ENCODE measurements at regions not wholly inside any gene's neighbourhood (a gene's known extent, or its start where the extent isn't known, plus 50 kb on each side); places are given as distances from the start of the nearest gene placed in this dataset.

DNA sequence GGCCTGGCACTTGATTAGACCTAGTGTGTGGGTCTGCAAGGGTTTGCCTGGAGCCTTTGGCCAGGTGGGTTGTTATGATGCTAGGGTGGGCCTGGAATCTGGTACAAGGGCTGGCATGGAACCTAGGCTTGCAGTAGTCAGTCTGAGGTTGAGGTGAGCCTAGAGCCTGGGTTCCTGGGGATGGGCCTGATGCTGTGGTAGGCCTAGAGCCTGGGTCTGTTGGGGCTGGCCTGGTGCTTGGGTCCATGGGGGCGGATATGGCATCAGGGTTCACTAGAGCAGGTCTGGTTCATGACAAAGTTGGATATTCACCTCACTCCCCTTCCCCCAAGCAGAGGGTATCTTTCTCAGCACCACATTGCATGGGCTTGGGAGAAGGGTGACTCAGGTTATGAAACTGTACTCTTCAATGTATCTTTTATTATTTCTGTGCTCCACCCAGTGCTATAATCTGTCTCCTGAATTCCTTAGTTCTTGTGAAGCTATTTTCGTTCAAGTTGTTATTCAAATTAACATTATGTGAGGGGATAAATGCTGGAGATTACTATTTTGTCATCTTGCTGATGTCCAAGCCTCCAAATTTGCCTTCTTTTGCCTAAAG is 274.4 kb downstream of the NFKBIZ start:
- no peak for DNase-seq

DNA sequence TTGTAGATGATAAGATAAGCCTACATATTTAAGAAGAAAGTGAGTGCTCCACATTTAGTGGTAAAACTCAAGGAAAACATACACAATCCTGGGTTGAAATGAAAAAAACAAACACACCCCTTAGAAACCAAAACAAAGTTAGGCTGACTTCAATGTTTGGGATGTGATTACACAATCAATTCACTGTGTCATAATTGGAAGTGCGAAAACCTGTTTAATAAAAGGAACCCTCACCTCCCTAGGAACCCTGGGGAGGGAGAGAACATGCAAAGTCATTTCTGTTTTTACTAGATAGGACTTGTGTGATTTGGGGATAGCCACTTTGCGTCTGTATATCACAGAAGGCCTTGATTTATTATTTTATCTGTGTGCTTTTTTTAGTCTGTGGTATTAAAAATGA is 275.0 kb downstream of the NFKBIZ start:
- DNase-seq, result no peak

DNA sequence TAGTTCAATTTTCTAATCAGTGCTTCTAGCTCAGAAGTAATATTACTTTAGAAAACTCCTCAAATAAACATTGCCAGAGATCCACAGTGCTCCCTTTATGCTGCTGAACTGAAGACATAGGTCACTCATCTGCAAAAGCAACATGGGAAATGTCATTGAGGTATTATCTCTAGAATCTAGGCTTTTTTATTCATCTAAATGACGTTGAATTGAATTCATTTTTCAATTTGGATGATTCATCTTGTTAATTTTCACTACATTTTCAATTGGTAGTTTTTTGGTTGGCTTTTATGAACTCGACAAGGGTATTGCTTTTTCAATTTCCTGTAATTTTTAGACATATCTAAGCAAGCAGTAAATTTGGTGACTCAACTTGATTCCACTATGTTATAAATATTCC is 275.4 kb downstream of the NFKBIZ start:
- DNase-seq, result no peak

DNA sequence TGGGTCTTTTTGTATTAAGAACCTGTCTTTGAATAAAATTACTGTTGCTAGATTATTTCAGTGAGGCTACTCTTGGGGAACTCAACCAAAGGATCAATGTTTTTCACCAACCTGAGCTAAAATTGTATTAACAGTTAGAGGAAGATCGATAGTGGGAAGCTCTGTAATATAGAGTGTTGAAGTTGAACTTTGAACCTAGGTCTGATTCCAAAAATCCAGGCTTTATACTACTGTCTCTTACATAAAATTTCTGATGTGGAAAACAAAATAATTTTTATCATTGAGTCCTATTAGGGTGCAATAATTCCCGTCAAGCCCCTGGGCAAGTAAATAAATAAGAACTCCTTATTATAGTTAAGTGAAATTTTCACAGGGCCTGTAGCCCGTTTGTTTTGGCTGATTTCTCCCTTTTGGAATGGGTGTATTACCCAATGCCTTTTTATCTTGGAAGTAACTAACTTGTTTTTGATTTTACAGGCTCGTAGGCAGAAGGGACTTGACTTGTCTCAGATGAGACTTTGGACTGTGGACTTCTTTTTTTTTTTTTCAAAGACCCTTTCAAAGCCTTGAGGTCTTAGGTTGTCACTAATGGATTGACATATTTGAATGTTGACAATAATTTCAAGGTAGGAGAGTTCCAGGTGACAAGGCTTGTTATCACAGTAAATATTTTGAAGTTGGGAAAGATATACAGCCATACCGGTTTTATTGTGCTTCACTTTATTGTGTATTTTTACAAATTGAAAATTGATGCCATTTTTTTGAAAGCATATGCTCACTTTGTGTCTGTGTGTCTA is 276.1 kb downstream of the NFKBIZ start:
- DNase-seq, result no peak

DNA sequence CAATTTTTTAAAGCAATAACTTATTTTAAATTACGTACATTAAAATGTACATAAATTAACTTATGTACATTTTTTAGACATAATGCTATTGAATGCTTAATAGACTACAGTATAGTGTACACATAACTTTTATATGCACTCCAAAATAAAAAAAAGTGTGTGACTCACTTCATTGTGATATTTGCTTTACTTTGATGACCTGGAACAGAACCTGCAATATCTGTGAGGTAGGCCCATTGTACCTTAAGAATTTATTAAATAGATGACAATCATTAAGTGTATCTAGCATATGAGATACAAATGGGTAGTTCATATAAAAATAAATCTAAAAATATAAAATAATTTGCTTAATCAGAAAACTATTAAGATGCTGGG is 276.7 kb downstream of the NFKBIZ start:
- DNase-seq, result no peak

DNA sequence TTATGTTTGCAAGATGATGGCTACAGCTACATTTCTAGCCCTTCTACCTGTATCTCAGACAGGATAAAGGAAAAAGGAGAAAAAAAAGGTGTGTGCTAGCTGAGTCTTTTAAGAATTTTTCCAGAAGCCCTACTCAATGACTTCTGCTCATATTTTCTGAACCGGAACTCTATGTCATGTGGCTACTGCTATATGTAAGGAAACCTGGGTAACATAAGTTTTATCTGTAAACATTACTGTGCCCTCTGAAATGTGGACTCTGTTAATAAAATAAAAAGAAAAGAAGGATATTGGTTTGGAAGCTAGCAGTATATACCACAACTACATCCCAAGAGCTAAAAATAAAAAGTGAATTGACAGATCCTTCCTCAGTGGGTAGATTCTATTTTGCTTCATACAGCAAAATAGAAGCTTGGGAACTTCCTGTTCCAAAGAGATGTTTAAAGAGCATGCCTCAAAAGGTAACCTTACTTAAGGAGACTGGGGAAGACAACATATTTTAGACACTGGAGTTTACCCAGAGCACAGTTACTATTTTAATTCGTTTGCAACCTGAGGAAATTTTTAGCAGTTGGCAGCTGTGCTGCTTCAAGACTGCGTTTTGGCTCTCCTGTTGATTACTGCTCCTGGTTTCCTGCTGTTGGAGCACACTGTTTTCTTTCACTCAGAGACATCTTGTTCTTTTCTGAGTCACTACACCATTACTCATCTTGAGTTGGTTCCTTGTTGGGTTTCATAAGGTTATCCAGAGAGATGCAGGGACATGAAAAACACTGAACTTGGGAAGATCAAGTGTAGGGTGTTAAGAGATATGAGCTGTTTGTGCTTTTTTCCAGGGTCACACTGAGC is 280.7 kb downstream of the NFKBIZ start:
- no peak for DNase-seq

DNA sequence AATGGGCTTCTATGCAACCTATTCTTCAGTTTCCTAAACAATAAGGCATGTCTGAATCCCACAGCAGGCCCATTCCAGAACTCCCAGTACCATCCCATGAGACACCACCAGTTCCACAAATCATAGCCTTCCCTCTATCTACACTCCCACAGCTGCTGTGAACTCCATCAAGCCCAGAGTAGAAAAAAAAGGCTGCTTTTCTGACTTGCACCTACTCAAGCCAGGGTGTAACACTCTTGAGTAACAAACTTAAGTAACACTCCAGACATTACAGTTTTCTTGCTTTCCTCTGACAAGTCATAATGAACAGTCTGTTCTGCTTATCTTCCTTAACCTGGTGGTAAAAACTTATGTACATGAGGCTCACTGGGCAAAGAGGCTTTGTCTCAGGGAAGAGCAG is 283.1 kb downstream of the NFKBIZ start:
- no peak for DNase-seq

DNA sequence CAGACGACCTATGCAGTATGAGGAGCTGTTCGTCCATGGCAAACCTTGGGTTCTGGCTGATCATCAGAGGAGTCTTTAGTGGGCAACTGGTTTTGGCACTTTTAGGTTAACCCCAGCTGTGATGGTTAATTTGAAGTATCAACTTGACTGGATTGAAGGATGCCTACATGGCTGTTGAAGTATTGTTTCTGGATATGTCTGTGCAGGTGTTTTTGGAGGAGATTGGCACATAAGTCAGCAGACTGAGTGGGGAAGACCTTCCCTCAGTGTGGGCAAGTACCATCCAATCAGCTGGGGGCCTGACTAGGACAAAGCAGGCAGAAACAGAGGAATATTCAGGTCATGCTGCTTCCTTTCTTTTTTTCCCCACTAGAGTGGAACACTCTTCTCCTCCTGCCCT is 284.1 kb downstream of the NFKBIZ start:
- DNase-seq, result no peak

DNA sequence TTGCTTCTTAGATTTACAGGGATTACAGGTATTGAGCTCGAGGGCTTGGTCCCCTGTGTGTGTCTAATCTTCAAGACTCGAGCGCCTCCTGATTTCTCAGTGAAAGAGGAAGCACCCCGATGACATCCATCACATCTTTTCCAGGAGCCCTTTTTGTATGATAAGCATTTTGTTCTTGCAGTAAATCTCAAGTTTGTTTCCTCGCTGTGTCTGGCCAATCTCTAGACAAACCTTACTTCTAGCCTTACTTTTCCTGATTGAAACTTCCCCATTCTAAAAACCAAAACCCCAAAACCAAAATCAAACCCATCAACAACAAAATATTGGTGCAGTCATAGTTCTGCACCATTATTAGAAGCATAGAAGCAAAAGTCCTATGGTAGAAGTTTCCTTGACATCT is 286.0 kb downstream of the NFKBIZ start:
- DNase-seq, result no peak

DNA sequence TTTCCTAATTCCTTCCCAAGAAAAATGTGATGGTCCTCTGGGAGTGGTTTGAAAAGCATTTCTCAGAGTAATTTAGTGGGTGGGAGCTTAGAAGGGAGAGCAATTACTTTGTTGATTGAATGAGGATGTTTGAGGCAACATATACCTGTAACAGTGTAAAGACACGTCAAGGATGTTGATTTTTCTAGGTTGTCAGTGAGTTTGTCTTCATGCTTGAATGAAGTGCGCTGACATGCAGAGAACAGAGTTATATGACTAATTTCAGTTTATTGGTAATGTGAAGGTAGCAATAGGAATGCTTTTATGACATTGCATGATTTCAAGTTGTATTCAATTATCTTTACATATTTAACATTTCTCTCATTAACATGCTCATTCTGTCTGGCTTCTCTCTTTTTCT is 286.9 kb downstream of the NFKBIZ start:
- DNase-seq, result no peak

DNA sequence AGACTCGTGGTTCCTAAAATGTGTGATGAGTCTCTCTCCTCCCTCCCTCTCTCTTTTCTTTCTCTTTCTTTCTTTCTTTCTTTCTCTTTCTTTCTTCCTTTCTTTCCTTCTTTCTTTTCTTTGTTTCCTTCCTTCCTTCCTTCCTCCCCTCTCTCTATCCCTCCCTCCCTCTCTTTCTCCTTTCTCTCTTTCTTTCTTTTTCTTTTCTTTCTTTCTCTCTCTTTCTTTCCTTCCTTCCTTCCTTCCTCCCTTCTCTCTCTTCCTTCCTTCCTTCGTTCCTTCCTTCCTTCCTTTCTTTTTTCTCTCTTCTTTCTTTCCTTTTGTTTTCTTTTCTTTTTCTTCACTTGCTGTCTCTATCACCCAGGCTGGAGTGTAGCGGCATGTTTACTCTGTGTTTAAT is 290.8 kb downstream of the NFKBIZ start:
- DNase-seq, result no peak

DNA sequence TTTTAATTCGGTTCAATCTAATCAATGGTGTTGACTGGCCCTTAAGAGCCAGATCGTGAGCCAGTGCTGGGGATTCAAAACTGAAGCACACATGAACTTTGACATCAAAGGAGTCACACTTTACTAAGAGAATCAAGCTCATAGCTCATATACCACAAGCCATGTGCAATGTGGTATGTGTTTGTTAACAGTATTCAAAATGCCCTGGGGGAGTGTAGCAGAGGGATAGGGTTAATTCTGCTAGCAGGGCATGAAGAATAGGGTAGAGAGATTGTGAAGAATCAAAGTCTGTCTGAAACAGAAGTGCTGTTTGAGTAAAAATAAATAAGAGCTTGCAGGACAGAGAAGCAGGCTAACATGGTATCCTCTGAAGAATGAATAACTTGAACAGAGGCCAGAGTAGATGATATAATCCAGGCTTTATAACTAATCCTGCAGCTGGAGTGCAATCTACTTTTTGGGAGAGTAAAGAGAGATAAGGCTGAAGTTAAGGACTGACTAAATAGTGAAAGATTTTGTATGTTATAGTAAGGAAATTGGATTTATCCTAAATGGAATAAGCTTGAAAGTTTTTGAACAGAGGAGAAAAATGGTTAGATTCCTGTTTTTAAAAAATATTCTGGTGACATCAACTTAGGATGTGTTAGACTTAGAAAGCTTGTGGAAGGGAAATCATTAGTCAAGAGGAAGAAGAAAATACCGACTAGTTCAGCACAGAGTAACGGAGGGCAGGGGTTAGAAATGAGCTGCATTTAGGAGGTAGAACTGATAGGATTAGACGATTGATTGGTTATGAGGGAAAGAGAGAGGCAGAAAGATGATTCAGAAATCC is 292.0 kb downstream of the NFKBIZ start:
- DNase-seq, result no peak

DNA sequence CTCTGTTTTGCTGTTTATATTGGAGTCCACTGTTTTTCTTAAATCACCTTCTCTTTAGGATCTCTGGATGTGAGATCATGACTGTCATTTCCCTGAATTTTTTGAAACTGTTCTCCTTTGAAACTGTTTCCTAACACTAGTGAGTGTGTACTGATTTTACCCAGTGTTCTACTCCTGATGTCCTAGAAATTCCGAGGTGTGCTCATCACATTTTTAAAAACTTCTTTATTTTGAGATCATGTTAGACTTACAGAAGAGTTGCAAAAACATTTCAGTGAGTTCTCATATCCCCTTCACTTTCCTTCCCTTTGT is 292.6 kb downstream of the NFKBIZ start:
- DNase-seq, result no peak

DNA sequence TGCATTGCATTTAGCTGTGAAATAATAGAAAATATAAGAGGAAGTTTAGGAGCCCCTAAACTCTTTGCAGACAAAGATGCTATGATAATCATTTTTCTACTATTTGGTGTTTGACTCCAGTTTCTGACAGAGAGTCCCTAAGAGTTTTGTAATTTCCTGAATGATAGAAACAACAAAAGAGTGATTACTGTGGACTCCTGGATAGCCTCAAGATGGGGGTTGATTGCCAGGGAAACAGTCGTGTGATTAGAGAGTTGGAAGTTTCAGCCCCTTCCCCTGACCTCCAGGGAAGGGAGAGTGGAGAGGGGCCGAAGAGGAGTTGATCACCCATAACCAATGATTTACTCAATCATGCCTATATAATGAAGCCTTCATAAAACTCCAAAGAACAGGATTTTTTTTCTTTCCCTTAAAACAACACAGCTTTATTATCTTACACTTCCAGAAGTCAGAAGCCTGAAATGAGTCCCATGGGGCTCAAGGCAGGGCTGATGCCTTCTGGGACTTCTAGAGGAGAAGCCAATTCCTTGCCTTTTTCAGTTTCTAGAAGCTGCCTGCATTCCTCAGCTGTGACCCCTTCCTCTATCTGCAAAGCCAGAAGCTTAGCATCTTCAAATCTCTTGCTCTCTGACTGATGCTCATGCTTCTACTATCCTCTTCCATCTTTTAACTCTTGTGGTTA is 292.3 kb upstream of the ZPLD1 start:
- DNase-seq, result no peak

DNA sequence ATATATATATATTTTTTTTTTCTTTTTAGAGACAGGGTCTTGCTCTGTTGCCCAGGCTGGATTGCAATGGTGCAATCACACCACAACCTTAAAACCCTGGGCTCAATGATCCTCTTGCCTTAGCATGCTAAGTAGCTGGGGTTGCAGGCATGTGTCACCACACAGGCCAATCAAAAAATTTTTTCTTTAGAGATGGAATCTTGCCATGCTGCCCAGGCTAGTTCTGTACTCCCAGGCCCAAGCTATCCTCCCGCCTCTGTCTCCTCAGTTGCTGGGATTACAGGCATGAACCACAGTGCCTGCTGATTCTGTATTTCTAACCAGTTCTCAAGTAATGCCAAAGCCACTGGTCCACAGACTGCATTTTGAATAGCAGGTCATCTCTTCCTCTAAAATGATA is 291.3 kb upstream of the ZPLD1 start:
- no peak for DNase-seq

DNA sequence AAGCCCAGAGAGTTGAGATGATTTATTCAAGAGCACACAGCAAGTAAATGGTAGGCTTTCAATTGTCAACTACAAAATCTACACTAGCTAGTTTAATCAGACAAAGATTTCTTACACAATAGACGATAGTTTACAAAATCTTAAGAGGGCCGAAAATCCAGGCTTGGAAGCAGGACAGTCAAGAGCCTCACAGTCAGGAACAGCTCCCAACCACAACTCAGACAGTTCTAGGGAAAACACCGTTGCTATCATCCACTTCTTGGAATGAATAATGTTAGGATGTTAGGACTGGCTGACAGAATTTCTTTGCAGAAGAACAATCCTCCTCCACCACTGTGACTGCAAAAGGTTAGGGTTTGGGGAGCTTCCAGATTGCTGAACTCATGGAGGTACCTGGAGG is 290.8 kb upstream of the ZPLD1 start:
- DNase-seq, result no peak

DNA sequence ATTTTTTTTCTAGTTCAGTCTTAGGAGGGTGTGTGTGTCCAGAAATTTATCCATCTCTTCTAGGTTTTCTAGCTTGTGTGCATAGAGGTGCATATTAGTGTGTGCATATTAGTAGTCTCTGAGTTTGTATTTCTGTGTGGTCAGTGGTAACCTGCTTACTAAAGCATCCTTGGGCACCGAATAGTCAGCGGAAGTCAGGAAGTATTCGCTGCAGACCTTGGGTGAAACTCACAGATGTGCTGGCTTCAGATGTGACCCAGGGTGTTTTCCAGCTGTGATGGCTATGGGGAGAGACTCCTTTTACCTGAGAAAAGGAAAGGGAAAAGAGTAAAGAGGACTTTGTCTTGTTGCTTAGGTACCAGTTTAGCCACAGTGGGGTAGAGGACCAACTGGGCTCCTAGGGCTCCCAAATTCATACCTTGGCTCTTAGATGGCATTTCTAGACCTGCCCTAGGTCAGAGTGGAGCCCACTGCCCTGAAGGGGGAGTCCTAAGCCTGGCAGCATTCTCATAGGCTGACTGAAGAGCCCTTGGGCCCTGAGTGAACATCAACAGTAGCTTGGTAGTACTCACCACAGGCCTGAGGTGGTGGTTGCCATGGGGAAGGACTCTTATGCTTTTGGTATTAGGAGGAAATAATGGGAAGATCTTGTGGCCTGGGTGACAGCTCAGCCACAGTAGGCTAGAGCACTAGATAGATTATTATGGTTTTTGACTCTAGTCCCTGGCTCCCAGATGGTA is 286.0 kb upstream of the ZPLD1 start:
- no peak for DNase-seq

DNA sequence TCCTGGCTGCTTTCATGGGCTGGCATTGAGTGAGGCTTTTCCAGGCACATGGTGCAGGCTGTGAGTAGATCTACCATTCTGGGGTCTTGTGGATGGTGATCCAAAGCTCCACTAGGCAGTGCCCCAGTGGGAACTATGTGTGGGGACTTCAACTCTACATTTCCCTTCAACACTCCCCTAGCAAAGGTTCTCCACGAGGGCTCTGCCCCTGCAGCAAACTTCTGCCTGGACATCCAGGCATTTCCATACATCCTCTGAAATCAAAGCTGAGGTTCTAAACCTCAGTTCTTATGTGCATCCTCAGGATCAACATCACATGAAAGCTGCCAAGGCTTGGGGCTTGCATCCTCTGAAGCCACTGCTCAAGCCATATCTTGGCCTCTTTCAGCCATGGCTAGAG is 282.9 kb upstream of the ZPLD1 start:
- DNase-seq, result no peak

DNA sequence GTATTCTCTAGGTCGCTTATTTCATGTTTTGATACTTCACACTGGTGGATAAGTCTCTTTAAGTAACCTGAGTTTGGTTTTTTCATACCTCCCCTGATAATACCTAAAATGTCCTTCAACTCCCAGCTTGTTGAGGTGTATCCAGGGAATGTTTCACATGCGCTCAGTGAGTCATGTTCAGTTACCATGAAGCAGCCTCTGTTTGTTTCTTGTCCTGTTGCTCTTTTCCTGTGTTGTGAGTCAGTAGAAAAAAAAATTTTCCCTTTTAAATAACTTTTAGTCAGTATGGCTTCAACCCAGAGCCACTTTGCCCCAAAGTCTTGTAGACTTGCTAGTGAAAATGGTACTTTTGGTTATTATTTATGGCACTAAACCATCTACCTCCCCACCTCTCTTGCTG is 278.4 kb upstream of the ZPLD1 start:
- no peak for DNase-seq

DNA sequence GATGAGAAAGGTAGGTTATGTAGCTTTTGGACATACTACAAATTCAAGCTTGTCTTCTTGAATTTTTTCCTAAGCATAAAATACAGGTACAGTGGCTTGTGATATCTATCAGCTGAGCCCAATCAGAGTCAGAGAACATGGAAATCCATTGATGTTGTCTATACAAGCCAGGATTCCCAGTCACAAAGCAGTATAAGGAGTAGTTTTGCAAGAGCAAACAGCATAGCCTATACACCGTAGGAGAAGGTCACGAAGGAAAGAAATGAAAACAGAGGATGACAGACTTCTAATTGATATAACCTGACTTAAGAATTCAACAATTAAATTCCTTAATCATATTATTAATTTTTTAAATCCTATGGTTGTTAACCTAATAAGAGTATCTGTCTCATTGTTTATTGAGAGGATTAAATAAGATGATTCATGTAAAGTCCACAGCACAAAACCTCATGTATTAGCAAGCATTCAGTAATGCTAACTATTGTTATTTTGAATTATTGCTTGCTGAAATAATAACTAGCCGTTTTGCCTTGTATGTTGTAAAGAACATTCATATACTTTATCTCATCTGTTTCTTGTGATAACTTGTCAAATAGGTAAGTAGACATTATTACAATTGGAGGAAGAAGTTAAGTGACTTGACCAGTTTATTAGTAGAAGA is 276.6 kb upstream of the ZPLD1 start:
- no peak for DNase-seq

DNA sequence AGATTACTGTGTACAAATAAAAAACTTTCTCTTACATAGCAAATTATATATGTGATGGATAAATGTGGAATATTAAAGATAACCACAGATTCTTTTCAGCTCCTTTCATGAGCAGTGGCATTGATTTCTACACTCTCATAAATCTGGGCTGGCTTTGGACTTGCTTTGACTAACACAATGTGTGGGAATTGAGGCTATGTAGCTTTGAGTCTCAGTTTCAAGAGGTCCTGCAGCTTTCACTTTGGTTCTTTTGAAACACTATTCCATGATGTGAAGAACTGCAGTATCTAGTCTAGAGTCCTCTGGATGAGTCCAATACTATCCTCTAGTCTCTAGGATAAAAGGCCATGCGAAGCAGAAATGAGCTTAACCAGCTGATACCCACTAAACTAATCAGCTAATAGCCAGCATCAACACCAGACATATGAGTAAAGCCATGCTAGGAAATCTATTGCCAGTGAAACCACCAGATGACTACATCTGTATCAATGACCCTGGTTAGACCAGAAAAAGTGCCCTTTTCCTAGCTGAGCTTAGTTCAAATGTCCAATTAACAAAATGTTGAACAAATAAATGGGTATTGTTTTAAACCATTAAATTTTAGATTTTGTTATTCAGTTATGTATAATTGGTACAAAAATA is 274.9 kb upstream of the ZPLD1 start:
- DNase-seq, result no peak

Data from DMS153 (cell line).